SU-DHL-6 (cell line): ENCODE measurements at regions not wholly inside any gene's neighbourhood (a gene's known extent, or its start where the extent isn't known, plus 50 kb on each side); places are given as distances from the start of the nearest gene placed in this dataset.

Source experiments
- CTCF ChIP-seq: fragments of 200-600 bp; sonication (generic); IDR thresholded peaks from one replicate; pipeline ENCODE4 v1.5.1; 2017; ENCODE audit warnings: antibody characterized with exemption, mild to moderate bottlenecking, low read length, moderate library complexity; ENCODE audit not compliant: insufficient read depth, poor library complexity, severe bottlenecking
- EZH2phosphoT487 ChIP-seq: fragments of 200-600 bp; sonication (generic), shearing (Covaris generic); conservative IDR thresholded peaks from 2 replicates; pipeline ENCODE4 v1.6.1; 2018; ENCODE audit warnings: mild to moderate bottlenecking, antibody characterized with exemption, low read length, moderate library complexity, mixed read lengths

GRCh38 chr4:145302725-145303124 is 122.3 kb upstream of the OTUD4 start:
- TF ChIP-seq CTCF, result no peak
- no peak for TF ChIP-seq EZH2phosphoT487
